ENCODE measurements at regions not wholly inside any gene's neighbourhood (a gene's known extent, or its start where the extent isn't known, plus 50 kb on each side); places are given as distances from the start of the nearest gene placed in this dataset.

DNA sequence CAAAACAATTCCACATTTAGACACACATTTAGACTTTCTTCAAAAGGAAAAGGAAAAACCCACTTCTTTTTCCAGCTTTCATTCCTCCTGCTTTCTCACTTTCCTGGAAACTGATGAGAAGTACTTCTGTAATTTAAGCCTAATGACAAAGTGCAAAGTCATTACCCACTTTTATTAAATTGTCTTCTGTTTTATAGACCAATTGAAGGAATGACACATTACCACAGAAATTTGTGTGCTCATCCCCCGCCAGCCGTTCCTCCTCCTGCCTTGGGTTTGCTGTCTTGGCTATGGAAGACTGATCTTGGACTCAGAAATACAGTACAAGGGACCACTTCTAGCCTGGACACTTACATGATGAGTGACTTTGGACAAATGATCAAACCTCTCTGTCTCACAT is 717.8 kb downstream of the SORCS3 start:
- no peak for DNase-seq (ENCODE audit: insufficient read length)
- TF ChIP-seq POLR2A (IDR thresholded peaks at IDR 0.05; ENCODE audit: low read depth, low read length) (no peak), POLR2AphosphoS5 (IDR thresholded peaks at IDR 0.05; ENCODE audit: low read depth, low read length) (no peak), TAF1 (IDR thresholded peaks at IDR 0.05; ENCODE audit: borderline replicate concordance, low read depth, low read length) (no peak)
- no peak for FAIRE-seq

DNA sequence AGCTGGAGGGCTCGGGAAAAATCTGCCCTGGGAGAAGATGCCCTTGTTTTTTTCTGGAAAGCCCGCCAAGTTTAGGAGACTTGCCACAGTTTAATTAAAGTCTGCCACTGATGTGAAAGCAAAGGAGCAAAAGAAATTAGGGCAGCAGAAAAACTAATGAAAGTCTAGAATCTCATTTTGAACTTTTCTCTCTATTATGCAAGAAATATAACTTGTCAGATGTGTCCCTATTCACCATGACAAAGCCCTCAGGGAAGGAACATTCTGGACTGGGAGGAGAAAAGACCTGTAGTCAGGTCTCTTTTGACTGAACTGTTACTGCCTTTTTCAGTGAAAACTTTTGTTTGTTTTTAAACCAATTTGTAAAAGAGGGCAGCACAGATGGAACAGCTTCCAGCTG is 715.5 kb downstream of the SORCS3 start:
- DNase-seq (ENCODE audit: insufficient read length) (no peak), FAIRE-seq (no peak)
- no peak for TF ChIP-seq POLR2A (IDR thresholded peaks at IDR 0.05; ENCODE audit: low read depth, low read length)
- TF ChIP-seq TAF1 (IDR thresholded peaks at IDR 0.05; ENCODE audit: borderline replicate concordance, low read depth, low read length) = no peak
- TF ChIP-seq POLR2AphosphoS5 (IDR thresholded peaks at IDR 0.05; ENCODE audit: low read depth, low read length) = no peak

GRCh38 chr10:105354010-105354409 is 712.9 kb downstream of the SORCS3 start:
- FAIRE-seq (no peak), DNase-seq (ENCODE audit: insufficient read length) (no peak)
- TF ChIP-seq TAF1 (IDR thresholded peaks at IDR 0.05; ENCODE audit: borderline replicate concordance, low read depth, low read length) (no peak), POLR2A (IDR thresholded peaks at IDR 0.05; ENCODE audit: low read depth, low read length) (no peak), POLR2AphosphoS5 (IDR thresholded peaks at IDR 0.05; ENCODE audit: low read depth, low read length) (no peak)

GRCh38 chr10:105352827-105353226 is 711.7 kb downstream of the SORCS3 start:
- no peak for DNase-seq (ENCODE audit: insufficient read length)
- no peak for FAIRE-seq
- TF ChIP-seq POLR2A (IDR thresholded peaks at IDR 0.05; ENCODE audit: low read depth, low read length) = no peak
- TF ChIP-seq TAF1 (IDR thresholded peaks at IDR 0.05; ENCODE audit: borderline replicate concordance, low read depth, low read length) = no peak
- no peak for TF ChIP-seq POLR2AphosphoS5 (IDR thresholded peaks at IDR 0.05; ENCODE audit: low read depth, low read length)

DNA sequence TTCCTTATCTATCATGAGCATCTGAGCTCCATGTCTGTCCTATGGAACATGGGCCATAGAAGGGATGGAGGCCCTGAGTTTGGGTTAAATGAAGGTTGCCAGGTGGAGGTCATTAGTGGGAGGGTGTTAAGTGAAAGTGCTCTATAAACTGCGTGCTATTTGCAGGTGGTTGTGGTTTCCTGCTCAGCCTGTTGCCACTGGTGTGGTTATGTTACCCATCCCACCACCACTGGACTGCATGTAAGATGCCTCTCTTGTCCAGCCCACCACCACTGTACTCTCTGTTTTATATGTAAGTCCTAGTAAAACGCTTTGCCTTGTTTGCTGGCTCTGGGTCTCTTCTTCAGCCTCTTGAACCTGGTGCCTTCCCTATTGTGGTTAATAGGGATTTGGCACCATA is 711.2 kb downstream of the SORCS3 start:
- no peak for FAIRE-seq
- TF ChIP-seq POLR2AphosphoS5 (IDR thresholded peaks at IDR 0.05; ENCODE audit: low read depth, low read length) (no peak), POLR2A (IDR thresholded peaks at IDR 0.05; ENCODE audit: low read depth, low read length) (no peak), TAF1 (IDR thresholded peaks at IDR 0.05; ENCODE audit: borderline replicate concordance, low read depth, low read length) (no peak)
- no peak for DNase-seq (ENCODE audit: insufficient read length)

- TF ChIP-seq POLR2AphosphoS5 (IDR thresholded peaks at IDR 0.05; ENCODE audit: low read depth, low read length) (no peak), TAF1 (IDR thresholded peaks at IDR 0.05; ENCODE audit: borderline replicate concordance, low read depth, low read length) (no peak), POLR2A (IDR thresholded peaks at IDR 0.05; ENCODE audit: low read depth, low read length) (no peak)
- DNase-seq (ENCODE audit: insufficient read length) = no peak
- FAIRE-seq = no peak
Measured at GRCh38 chr10:105351187-105351586, 710.1 kb downstream of the SORCS3 start.

DNA sequence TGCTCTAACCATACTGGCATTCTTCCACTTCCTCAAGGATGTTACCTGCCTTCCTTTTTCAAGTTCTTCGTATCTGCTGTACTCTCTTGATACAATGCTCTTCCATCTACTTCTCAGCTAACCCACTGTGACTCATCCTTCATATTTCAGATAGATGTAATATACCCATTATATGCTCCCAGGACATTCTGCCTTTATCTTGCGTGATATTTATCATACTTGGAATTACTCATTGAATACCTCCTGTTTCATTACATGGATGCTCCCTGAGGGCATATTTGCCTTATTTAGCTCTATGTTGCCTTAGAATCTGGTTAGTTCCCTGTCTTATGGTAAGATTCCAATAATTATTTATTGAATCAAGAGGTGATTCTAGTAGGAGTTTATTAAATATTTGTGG is 706.4 kb downstream of the SORCS3 start:
- DNase-seq (ENCODE audit: insufficient read length) = no peak
- TF ChIP-seq POLR2A (IDR thresholded peaks at IDR 0.05; ENCODE audit: low read depth, low read length) = no peak
- TF ChIP-seq TAF1 (IDR thresholded peaks at IDR 0.05; ENCODE audit: borderline replicate concordance, low read depth, low read length) = no peak
- TF ChIP-seq POLR2AphosphoS5 (IDR thresholded peaks at IDR 0.05; ENCODE audit: low read depth, low read length) = no peak
- FAIRE-seq = no peak

DNA sequence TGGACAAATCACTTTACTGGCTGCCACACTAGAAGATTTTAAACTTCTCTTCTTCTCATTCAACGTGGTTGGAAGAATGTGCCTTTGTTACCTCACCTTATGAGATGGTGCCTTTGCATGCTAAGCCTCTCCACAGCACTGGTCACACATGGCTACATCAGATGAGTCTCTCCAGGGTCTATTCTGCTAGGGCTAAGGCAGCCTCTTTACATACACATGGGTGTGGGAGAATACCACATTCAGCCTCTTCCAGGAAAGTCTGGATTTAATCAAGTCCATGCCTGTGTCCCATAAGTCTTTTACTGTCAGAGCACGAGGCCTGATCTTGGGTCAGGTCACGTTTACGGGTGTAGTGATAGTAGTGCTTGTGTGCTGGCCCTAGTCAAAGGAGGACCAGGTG is 701.5 kb downstream of the SORCS3 start:
- DNase-seq (ENCODE audit: insufficient read length) = no peak
- TF ChIP-seq POLR2A (IDR thresholded peaks at IDR 0.05; ENCODE audit: low read depth, low read length) (no peak), POLR2AphosphoS5 (IDR thresholded peaks at IDR 0.05; ENCODE audit: low read depth, low read length) (no peak)
- no peak for FAIRE-seq

DNA sequence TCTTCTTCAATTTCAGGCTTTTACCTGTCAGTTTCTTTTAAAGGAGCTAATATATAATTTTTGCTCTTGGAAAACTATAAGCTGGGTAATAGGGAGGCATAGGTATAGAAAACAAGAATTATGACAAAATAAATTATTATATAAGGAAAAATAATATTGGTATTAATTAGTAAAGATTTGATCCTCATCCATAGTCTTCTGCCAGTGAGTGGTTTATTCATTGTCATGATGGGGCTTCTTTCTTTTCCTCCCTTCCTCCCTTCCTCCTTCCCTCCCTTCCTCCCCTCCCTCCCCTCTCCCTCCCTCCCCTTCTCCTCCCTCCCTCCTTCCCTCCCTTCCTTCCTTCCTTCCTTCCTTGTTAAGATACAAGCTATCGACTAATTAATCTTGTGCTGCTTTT is 698.6 kb downstream of the SORCS3 start:
- DNase-seq (ENCODE audit: insufficient read length) (no peak), FAIRE-seq (no peak)
- no peak for TF ChIP-seq POLR2AphosphoS5 (IDR thresholded peaks at IDR 0.05; ENCODE audit: low read depth, low read length)
- no peak for TF ChIP-seq TAF1 (IDR thresholded peaks at IDR 0.05; ENCODE audit: borderline replicate concordance, low read depth, low read length)
- no peak for TF ChIP-seq POLR2A (IDR thresholded peaks at IDR 0.05; ENCODE audit: low read depth, low read length)

DNA sequence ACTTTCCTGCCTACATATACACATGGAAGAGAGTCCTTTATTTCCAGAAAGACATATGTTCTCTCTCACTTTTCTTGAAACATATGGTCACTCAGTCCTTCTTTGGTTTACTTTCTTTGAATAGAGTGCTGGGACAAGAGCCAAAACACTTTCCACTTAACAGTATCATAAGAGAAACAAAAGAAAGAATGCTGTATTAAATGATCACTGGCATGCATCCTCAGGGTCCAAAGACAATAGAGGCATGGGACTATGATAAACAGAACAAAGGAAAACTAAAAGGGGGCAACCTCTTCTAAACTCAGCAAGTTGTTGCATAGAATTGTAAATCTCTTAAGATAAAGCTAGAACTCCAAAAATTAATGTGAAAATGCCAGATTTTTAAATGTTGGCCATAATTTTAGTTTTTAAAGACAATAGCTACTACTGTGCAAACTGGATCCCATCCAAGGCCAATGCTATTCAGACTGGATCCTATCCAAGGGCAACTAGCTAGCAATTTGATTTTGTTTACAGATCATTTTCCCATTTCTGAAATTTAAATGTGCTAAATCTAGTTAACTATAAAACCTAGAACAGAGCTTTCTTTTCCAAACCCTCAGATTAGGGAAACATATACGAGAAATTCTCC is 687.5 kb downstream of the SORCS3 start:
- DNase-seq (ENCODE audit: insufficient read length) (no peak), FAIRE-seq (no peak)
- TF ChIP-seq TAF1 (IDR thresholded peaks at IDR 0.05; ENCODE audit: borderline replicate concordance, low read depth, low read length) = no peak

Data from GM12892 (cell line).